OCI-LY1 (cell line): ENCODE measurements at regions not wholly inside any gene's neighbourhood (a gene's known extent, or its start where the extent isn't known, plus 50 kb on each side); places are given as distances from the start of the nearest gene placed in this dataset.

Experiments
- CTCF ChIP-seq: fragments of 200-600 bp; sonication (generic), shearing (Covaris generic); IDR thresholded peaks from 2 replicates; pipeline ENCODE4 v1.5.1; 2017; ENCODE audit warnings: mild to moderate bottlenecking, antibody characterized with exemption, low read length, moderate library complexity, mixed read lengths
- EZH2 ChIP-seq: fragments of 200-600 bp; sonication (generic), shearing (Covaris generic); IDR thresholded peaks from 2 replicates; pipeline ENCODE4 v1.8.0; 2017; ENCODE audit warnings: borderline replicate concordance, mixed run types, mild to moderate bottlenecking, antibody characterized with exemption, low read length, moderate library complexity, mixed read lengths

GRCh38 chr14:51335531-51335930 is 95.5 kb downstream of the TMX1 start:
- TF ChIP-seq CTCF (no peak), EZH2 (no peak)
